ENCODE measurements at regions not wholly inside any gene's neighbourhood (a gene's known extent, or its start where the extent isn't known, plus 50 kb on each side); places are given as distances from the start of the nearest gene placed in this dataset.

- Mint-ChIP-seq H3K27me3 (ENCODE audit: unreplicated experiment) (peaks cover 3% of the 10 kb centered on the region), H3K36me3 (ENCODE audit: unreplicated experiment) (peaks cover 30% of the 10 kb centered on the region), H3K9me3 (ENCODE audit: unreplicated experiment) (peaks cover 6% of the 10 kb centered on the region), H3K27ac (ENCODE audit: unreplicated experiment) (no peak overlapping the region), H3K4me3 (ENCODE audit: unreplicated experiment) (no peak overlapping the region), H3K4me1 (ENCODE audit: low read depth, unreplicated experiment) (no peaks in the 10 kb centered on the region)
- TF ChIP-seq, protein P1, sequence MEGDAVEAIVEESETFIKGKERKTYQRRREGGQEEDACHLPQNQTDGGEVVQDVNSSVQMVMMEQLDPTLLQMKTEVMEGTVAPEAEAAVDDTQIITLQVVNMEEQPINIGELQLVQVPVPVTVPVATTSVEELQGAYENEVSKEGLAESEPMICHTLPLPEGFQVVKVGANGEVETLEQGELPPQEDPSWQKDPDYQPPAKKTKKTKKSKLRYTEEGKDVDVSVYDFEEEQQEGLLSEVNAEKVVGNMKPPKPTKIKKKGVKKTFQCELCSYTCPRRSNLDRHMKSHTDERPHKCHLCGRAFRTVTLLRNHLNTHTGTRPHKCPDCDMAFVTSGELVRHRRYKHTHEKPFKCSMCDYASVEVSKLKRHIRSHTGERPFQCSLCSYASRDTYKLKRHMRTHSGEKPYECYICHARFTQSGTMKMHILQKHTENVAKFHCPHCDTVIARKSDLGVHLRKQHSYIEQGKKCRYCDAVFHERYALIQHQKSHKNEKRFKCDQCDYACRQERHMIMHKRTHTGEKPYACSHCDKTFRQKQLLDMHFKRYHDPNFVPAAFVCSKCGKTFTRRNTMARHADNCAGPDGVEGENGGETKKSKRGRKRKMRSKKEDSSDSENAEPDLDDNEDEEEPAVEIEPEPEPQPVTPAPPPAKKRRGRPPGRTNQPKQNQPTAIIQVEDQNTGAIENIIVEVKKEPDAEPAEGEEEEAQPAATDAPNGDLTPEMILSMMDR (IDR thresholded peaks at IDR 0.05; ENCODE audit: partially characterized antibody, unreplicated experiment): no peak
- DNase-seq: no peak
These were observed 63.9 kb upstream of the VLDLR start for GRCh38 chr9:2557693-2558092.

GRCh38 chr9:2559192-2560152 lies 62.1 kb upstream of the VLDLR start:
- TF ChIP-seq, protein P1 (IDR thresholded peaks at IDR 0.05; ENCODE audit: partially characterized antibody, unreplicated experiment): no peak
- H3K4me1 Mint-ChIP-seq (ENCODE audit: low read depth, unreplicated experiment): no peaks in the 10 kb centered on the region
- no peak overlapping the region for H3K4me3 Mint-ChIP-seq (ENCODE audit: unreplicated experiment)
- peaks cover 6% of the 10 kb centered on the region for H3K9me3 Mint-ChIP-seq (ENCODE audit: unreplicated experiment)
- H3K27ac Mint-ChIP-seq (ENCODE audit: unreplicated experiment): no peak overlapping the region
- peaks cover 4% of the 10 kb centered on the region for H3K27me3 Mint-ChIP-seq (ENCODE audit: unreplicated experiment)
- no peak for DNase-seq
- H3K36me3 Mint-ChIP-seq (ENCODE audit: unreplicated experiment): peaks cover 30% of the 10 kb centered on the region

DNA sequence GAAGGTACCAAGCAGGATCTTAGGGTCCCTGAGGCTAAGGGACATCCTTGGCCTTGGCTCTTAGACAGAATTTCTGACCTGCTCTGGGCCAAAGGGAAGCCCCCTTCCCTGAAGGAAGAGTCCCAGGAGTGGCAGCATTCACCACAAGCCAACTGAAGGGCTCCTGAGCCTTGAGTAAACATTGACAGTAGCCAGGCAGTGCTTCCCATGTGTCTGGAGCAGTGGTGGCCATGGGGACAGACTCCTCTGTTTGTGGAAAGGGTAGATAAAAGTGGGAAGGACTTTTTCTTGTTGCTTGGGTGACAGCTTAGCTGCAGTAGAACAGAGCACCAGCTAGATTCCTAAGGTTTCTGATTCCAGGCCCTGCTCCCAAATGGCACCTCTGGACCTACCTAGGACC lies 61.4 kb upstream of the VLDLR start:
- H3K36me3 Mint-ChIP-seq (ENCODE audit: unreplicated experiment): peaks cover 30% of the 10 kb centered on the region
- no peak overlapping the region for H3K4me3 Mint-ChIP-seq (ENCODE audit: unreplicated experiment)
- H3K27me3 Mint-ChIP-seq (ENCODE audit: unreplicated experiment): peaks cover 4% of the 10 kb centered on the region
- TF ChIP-seq, protein P1 (IDR thresholded peaks at IDR 0.05; ENCODE audit: partially characterized antibody, unreplicated experiment): no peak
- H3K9me3 Mint-ChIP-seq (ENCODE audit: unreplicated experiment): peaks cover 6% of the 10 kb centered on the region
- H3K27ac Mint-ChIP-seq (ENCODE audit: unreplicated experiment): no peak overlapping the region
- no peaks in the 10 kb centered on the region for H3K4me1 Mint-ChIP-seq (ENCODE audit: low read depth, unreplicated experiment)
- no peak for DNase-seq

GRCh38 chr9:2565676-2566340 lies 55.8 kb upstream of the VLDLR start:
- no peak for DNase-seq
- Mint-ChIP-seq H3K9me3 (ENCODE audit: unreplicated experiment) (no peaks in the 10 kb centered on the region), H3K4me1 (ENCODE audit: low read depth, unreplicated experiment) (no peaks in the 10 kb centered on the region), H3K27me3 (ENCODE audit: unreplicated experiment) (peaks cover 1% of the 10 kb centered on the region), H3K27ac (ENCODE audit: unreplicated experiment) (no peak overlapping the region), H3K36me3 (ENCODE audit: unreplicated experiment) (peaks cover 13% of the 10 kb centered on the region), H3K4me3 (ENCODE audit: unreplicated experiment) (no peak overlapping the region)
- TF ChIP-seq, protein P1 (IDR thresholded peaks at IDR 0.05; ENCODE audit: partially characterized antibody, unreplicated experiment): no peak

DNA sequence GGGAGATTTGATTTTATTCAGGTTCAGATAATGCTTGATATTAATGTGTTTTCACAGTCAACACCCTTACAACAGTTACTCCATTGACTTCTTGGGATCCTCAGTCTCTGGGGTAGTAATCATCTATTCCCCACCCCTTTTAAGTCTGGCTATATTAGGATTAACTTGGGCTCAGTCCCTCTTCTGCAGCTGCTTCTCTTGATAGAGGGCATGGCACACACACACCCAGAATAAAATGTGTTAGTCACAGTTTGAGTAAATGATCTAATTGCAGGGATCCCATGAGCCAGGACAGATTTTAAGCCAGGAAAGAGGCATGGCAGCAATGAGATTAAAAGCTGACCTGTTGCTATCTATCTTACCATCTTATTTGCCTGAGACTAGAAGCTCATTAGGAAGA lies 53.7 kb upstream of the VLDLR start:
- Mint-ChIP-seq H3K27me3 (ENCODE audit: unreplicated experiment) (no peaks in the 10 kb centered on the region), H3K36me3 (ENCODE audit: unreplicated experiment) (no peaks in the 10 kb centered on the region), H3K27ac (ENCODE audit: unreplicated experiment) (no peak overlapping the region), H3K4me3 (ENCODE audit: unreplicated experiment) (no peak overlapping the region), H3K9me3 (ENCODE audit: unreplicated experiment) (no peaks in the 10 kb centered on the region), H3K4me1 (ENCODE audit: low read depth, unreplicated experiment) (no peaks in the 10 kb centered on the region)
- DNase-seq: no peak
- TF ChIP-seq, protein P1 (IDR thresholded peaks at IDR 0.05; ENCODE audit: partially characterized antibody, unreplicated experiment): no peak

Measured in glutamatergic neuron (in vitro differentiated cells).